T47D (cell line): ENCODE measurements at regions not wholly inside any gene's neighbourhood (a gene's known extent, or its start where the extent isn't known, plus 50 kb on each side); places are given as distances from the start of the nearest gene placed in this dataset.

Experiments used
- DNase-seq, 2 experiments: peaks; one replicate each; pipeline versions ENCODE4 v3.0.0 to v3.0.0-alpha.2; 2011 to 2012; ENCODE audit warnings: low read depth in 1 of 2, low spot score in 1 of 2
- JUND ChIP-seq: IDR thresholded peaks from 2 replicates; pipeline ENCODE4 v1.6.1; 2012; ENCODE audit warnings: low read depth
- in situ Hi-C: cut with HindIII; loops from 2 replicates; pipeline ENCODE4 v1.10.0; 2016; ENCODE audit warnings: low sequenced_read_pairs, low pct_unique_long_range_greater_than_20kb

DNA sequence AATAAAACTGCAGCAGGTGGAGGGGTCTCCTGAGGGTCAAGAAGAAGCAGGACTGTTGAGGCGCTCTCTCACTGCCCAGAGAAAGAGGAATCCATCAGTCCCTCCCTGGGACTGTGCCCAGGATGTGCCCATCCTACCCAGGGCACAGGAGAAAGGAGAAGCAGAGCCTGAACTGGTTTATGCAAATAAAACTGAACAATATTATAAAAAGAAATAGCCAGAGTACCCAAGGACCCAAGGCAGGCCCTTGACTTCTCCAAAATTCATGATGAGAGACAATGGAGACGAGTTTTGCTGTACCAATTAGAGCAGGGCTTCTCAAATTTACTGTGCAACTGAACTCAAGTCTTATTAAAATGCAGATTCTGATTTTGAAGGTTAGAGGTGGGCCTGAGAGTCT lies 211.0 kb downstream of the IGSF11 start:
- in situ Hi-C loops, result no loop called here
- no peak for DNase-seq
- TF ChIP-seq JUND, result no peak

DNA sequence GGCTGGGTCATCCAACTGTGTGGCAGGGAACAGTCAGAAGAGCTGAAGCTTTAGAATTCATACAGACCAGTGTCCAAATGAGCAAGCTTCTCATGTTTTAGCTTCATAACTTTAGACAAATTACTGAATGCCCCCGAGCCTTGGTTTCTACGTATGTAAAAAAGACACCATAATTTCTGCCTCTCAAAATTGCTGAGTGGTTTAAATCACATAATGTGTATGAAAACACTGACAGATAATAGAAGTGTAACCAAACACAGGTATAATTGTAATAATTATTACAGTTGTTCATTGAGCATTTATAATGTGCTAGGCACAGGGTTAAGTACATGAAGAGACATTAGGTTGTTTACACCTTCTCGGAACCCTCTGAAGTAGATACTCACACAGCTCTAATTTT lies 207.2 kb downstream of the IGSF11 start:
- TF ChIP-seq JUND, result no peak
- in situ Hi-C loops, result no loop called here
- DNase-seq, result no peak

DNA sequence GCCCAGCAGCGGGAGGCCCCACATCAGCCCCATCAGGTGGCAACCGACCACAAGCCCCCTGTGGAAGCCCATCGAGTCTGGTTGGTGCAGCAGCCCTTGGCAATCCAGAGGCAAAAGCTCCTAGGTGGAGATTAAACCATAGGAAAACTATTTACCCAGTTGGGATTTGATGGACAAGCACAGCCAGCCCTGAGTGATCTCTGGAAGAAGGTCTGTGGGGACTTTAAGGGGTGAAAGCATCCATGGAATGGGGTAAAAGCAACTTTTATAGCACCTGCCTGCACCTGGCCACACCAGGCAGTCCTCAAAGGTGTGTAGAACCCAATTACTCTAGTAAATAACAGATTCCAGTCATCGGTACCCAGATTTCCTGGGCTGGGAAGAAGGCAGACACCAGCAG lies 206.3 kb downstream of the IGSF11 start:
- no peak for DNase-seq
- TF ChIP-seq JUND, result no peak
- in situ Hi-C loops, result no loop called here

DNA sequence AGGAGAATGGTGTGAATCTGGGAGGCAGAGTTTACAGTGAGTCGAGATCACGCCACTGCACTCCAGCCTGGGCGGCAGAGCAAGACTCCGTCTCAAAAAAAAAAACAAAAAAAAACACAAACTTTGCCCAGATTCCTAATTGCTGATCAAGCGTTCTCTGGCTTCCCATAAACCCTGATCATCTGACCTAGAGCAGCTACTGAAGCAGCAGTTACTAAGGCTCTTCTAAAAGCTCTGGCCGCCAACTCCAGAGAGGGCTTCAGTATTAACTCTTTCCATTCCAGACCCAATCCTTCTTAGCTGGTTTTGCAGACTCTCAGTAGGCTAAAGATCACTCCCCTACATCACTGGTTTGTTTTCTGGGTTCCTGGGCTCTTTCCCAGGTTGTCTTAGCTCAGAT lies 201.6 kb downstream of the IGSF11 start:
- in situ Hi-C loops, result no loop called here
- TF ChIP-seq JUND, result no peak
- no peak for DNase-seq

DNA sequence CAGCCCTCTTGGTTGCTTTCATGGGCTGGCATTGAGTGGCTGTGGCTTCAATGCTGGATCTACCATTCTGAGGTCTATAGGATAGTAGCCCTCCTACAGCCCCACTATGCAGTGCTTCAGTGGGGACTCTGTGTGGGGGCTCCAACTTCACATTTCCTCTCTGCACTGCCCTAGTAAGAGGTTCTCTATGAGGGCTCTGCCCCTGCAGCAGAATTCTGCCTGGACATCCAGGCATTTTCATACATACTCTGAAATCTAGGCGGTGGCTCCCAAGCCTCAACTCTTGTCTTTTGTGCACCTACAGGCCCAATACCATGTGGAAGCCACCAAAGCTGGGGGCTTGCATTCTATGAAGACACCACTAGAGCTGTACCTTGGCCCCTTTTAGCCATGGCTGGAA lies 195.8 kb downstream of the IGSF11 start:
- no peak for DNase-seq
- no peak for TF ChIP-seq JUND
- in situ Hi-C loops, result no loop called here

DNA sequence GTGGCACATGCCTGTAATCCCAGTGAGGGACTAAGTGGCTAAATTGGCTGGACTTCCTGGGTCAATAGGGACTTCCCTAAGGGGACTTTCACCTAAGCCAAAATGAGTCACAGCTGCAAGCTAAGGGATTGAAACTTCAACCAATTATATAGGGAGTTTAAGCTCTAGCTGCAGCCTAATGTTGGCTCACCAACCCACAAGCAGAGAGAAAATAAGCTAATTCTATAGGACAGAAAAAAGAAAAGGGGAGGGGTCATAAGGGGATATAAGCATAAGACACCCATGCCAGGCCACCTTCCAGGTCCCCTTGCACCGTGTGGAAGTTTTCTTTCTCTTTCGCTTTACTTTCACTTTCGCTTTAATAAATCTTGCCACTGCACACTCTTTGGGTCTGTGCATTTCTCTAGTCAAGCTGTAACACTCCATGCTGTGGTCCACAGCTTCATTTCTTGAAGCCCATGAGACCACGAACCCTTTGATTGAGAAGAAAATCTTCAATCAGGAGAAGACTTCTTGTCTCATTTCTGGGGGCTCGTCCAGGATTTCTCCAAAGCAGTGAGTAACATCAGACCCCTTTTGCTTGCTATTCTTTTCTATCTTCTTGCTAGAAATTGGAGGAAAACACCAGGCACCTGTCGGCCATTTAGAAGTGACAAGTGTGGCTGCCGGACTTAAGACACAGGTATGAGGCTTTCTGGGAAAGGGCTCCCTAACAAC lies 192.3 kb downstream of the IGSF11 start:
- peak in 1 of 2 experiments; percentile 38 for DNase-seq
- TF ChIP-seq JUND, result no peak
- in situ Hi-C loops, result no loop called here

DNA sequence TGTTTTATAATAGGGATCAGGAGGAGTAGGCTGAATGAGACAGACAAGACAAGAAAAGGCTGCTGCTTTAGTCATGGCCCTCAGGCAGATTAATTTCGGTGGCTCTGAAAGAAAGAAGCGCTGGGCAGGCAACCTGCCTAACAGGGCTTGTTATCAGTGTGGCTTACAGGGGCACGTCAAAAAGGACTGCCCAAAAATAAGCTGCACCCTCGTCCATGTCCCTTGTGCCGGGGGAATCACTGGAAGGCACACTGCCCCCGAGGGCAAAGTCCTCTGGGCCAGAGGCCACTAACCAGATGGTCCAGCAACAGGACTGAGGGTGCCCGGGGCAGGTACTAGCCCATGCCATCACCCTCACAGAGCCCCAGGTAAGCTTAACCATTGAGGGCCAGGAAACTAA lies 188.5 kb downstream of the IGSF11 start:
- no peak for TF ChIP-seq JUND
- in situ Hi-C loops, result no loop called here
- DNase-seq, result no peak
